ENCODE measurements at regions not wholly inside any gene's neighbourhood (a gene's known extent, or its start where the extent isn't known, plus 50 kb on each side); places are given as distances from the start of the nearest gene placed in this dataset.
"Not testable (repeated sequence)": the region's sequence is repeated elsewhere in the genome, so short reads cannot be mapped to it uniquely, and the experiment has no call there.

DNA sequence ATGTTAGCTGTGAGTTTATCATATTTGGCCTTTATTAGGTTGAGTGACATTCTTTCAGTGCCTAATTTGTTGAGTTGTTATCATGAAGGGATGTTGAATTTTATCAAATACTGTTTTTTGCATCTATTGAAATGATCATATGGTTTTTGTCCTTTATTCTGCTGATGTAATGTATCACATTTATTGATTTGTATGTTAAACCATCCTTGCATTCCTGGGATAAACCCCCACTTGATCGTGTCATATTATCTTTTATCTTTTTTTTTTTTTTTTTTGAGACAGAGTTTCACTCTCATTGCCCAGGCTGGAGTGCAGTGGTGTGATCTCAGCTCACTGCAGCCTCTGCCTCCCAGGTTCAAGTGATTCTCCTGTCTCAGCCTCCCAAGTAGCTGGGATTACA lies 51.9 kb upstream of the MFGE8 start:
- DNase-seq (ENCODE audit: low read depth in 2 of 3, low spot score in 1 of 3) = not testable (repeated sequence)

DNA sequence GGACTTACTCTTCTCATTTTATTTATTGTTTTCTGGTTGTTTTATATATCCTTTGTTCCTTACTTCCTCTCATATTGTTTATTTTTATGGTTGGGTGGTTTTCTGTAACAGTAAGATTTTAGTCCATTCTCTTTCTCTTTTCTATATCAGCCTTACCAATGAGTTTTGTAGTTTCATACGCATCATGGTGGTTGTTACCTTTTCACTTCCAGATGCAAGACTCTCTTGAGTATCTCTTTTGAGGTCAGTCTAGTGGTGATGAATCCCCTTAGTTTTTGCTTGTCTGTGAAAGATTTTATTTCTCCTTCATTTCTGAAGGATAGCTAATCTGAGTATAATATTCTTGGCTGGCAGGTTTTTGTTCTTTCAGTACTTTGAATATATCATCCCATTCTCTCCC lies 57.1 kb upstream of the MFGE8 start:
- no peak for DNase-seq (ENCODE audit: low read depth in 2 of 3, low spot score in 1 of 3)

- no peak for DNase-seq (ENCODE audit: low read depth in 2 of 3, low spot score in 1 of 3)
These were observed 61.2 kb upstream of the MFGE8 start for GRCh38 chr15:88974392-88974791.

DNA sequence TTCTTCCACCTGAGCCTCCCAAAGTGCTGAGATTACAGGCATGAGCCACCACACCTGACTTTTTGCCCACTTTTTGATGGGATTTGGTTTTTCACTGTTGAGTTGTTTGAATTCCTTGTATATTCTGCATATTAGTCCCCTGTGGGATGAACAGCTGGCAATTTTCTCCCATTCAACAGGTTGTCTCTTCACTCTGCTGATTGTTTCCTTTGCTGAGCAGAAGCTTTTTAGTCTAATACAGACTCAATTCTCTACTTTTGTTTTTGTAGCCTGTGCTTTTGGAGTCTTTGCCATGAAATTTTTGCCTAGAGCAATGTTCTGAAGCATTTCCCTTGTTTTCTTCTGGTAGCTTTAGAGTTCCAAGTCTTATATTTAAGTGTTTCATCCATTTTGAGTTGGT lies 62.7 kb upstream of the MFGE8 start:
- no peak for DNase-seq (ENCODE audit: low read depth in 2 of 3, low spot score in 1 of 3)

DNA sequence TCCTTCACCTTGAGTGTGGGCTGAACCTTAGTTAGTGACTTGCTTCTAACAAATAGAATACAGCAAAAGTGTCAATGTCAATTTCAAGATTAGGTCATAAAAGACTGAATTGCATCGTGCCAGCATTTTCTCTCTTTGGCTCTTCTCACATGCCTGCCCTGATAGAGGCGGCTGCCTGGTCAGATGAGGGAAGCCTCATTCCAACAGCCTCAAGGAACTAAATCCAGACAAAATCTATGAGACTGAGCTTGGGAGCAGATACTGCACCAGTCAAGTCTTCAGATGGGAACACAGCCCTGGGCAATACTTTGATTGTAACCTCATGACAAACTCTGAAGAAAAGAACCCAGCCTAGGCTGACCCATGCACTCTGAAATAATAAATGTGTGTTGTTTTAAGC lies 63.5 kb upstream of the MFGE8 start:
- DNase-seq (ENCODE audit: low read depth in 2 of 3, low spot score in 1 of 3) = no peak

- DNase-seq (ENCODE audit: low read depth in 2 of 3, low spot score in 1 of 3) = no peak
These were observed 66.5 kb upstream of the MFGE8 start for GRCh38 chr15:88979674-88980073.

DNA sequence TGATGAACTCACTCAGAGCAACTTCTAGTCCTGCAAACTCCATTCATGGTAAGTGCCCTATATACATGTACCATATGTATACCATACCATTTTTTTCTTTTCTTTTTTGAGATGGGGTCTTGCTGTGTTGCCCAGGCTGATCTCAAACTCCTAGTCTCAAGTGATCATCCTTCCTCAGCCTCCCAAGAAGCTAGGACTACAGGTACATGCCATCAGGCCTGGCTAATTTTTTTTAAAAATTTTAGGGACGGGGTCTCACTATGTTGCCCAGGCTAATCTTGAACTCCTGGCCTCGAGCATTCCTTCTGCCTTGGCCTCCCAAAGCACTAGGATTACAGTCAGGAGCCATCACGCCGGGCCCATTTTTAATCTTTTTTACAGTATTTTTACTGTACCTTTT lies 67.3 kb upstream of the MFGE8 start:
- no peak for DNase-seq (ENCODE audit: low read depth in 2 of 3, low spot score in 1 of 3)

DNA sequence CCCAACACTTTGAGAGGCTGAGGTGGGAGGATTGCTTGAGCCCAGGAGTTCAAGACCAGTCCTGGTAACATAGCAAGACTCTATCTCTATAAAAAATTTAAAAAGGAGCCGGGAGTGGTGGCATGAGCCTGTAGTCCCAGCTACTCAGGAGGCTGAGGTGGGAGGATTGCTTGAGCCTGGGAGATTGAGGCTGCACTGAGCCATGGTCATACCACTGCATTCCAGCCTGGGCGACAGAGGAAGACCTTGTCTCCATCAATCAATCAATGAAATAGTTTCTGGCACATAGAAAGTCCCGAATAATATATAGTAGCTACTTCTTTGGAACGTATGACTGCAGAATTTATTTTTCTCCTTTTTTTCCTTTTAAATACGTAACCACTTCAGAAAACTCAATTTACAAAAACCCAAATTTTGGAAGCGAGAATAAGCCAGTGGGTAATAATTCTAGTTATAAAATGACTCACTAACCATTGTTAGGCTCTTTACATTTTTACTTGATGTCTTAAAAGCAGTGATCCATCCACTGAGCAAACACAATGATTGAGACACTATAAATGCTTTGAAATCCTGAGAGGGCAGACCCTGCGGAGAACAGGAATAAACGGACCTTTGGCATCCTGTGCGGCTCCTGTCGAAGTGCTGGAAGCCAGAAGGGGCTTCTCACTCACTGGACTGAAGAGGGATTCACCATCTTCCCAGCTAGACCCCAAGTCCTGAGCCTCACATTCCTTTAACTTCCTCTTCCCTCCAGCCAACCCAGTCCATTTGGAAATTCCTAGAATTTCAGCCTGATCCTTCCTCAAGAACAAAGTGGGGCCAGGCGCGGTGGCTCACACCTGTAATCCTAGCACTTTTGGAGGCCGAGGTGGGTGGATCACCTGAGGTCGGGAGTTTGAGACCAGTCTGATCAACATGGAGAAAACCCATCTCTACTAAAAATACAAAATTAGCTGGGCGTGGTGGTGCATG lies 68.4 kb upstream of the MFGE8 start:
- no peak for DNase-seq (ENCODE audit: low read depth in 2 of 3, low spot score in 1 of 3)

DNA sequence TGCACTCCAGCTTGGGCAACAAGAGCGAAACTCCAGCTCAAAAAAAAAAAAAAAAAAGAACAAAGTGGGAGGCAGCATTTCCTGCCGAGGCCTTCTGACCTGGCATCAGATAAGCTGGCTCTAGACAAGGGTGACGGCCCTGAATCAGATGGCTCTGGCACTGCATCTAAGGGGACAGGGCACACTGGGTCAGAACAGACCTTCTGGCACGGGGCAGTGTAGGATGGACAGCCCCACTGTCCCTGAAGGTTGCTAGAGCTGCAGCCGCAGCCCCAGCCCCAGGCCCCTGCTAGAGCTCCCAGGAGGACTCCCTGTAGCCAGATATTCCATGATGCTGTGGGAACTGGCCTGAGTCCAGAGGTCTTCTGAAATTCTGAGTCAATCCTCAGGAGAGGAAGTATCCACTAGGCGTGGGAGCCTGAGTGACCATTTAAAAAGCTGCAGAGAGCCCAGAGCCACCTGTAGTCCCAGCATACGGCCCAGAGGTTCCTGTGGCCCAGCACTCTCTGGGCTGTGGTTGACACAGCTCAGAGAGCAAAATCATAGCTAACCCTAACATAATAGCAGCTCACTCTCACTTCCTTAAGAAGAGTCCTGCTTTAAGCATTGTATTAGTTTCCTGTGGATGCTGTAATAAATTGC lies 69.2 kb upstream of the MFGE8 start:
- no peak for DNase-seq (ENCODE audit: low read depth in 2 of 3, low spot score in 1 of 3)

- no peak for DNase-seq (ENCODE audit: low read depth in 2 of 3, low spot score in 1 of 3)
These were observed 69.8 kb upstream of the MFGE8 start for GRCh38 chr15:88982946-88983342.

GRCh38 chr15:88983861-88984429 lies 70.8 kb upstream of the MFGE8 start:
- DNase-seq (ENCODE audit: low read depth in 2 of 3, low spot score in 1 of 3) = no peak

GRCh38 chr15:88985547-88986393 lies 72.6 kb upstream of the MFGE8 start:
- no peak for DNase-seq (ENCODE audit: low read depth in 2 of 3, low spot score in 1 of 3)

GRCh38 chr15:88986949-88987590 lies 73.9 kb upstream of the MFGE8 start:
- no peak for DNase-seq (ENCODE audit: low read depth in 2 of 3, low spot score in 1 of 3)

DNA sequence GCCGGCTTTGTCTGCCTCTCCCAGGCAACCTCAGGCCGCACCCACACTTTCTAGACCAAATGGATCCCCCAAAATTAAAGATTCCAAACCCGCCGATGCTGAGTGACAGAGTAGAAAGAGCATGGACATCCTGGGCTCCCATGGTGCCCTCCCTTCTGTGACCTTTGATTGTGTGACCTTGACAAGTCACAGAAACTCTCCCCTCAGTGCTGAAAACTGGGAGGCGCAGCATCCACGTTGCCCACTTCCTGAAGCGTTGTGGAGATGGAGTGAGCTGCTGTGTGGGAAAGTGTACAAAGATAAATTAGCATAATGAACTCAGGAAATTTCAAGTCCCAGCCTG lies 74.4 kb upstream of the MFGE8 start:
- DNase-seq (ENCODE audit: low read depth in 2 of 3, low spot score in 1 of 3) = no peak

DNA sequence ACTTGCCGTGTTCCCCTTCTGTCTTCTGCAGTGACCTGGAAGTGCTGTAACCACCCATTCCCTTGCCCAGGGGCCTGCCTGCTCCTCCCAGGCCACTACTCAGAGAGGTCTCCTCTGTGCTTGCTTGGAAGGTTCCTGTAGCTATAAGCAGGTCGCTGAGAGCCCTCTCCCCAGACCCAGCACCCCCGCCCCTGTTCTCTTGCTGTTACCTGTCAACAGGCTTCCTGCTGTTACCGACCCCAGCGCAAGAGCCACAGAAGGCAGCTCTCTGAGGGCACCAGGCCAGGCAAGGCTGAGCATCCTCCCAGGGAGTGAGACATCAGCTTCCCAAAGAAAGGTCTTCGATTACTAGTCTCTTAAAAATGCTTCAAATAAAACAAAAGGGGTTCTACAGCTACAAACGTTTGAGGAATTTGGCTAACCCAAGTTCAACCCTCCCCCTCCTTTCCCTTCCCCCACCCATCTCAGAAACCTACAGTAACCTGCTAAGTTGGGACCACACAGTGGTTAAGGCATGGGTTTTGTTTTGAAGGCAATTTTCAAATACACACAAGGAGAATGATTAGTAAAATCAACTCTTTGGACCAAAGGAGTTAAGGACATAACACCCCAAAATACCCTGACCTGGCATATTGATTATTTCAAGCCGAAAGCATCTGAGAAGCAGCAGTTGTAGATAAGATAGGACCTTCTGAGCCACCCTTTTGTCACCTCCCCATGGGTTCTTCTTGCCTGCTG lies 74.9 kb upstream of the MFGE8 start:
- no peak for DNase-seq (ENCODE audit: low read depth in 2 of 3, low spot score in 1 of 3)

DNA sequence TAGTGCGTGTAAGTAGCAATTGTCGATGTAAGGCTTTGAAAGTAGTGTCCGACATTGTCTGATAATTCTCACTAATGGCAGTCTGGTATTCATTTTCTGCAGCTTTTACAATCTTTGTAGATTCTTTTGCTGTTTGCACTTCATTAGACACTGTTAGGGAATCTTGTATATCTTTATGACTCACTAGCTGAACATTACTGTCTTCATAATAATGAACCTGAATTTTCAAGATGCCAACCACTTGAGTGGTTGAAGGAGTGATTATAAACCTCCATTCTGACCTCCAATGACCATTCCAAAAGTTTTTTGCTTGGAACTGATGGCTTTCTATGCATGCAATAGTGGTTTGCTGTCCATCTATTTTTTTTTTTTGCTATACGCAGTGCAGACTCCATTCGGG lies 76.4 kb upstream of the MFGE8 start:
- no peak for DNase-seq (ENCODE audit: low read depth in 2 of 3, low spot score in 1 of 3)

DNA sequence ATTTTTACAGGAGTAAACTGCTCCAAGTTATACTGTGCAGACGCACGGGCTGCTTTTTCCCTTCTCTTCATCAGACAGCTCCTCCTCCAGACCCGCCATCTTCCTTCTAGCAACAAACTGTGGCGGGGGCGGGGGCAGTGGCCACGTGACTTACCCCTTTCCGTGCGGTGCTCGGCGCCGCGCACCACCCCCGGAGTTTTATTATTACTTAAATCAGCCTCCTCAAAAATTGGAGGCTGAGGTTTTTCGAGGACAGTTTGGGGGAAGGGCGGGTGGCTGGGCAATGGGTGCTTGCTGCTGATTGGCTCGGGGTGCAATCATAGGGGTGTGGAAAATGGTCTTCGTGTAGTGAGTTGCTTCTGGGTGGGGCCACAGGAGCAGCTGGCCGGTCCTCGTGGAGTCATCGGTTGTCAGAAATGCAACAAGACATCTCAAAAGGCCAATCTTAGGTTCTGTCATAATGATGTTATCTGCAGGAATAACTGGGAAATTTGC lies 77.1 kb upstream of the MFGE8 start:
- no peak for DNase-seq (ENCODE audit: low read depth in 2 of 3, low spot score in 1 of 3)

DNA sequence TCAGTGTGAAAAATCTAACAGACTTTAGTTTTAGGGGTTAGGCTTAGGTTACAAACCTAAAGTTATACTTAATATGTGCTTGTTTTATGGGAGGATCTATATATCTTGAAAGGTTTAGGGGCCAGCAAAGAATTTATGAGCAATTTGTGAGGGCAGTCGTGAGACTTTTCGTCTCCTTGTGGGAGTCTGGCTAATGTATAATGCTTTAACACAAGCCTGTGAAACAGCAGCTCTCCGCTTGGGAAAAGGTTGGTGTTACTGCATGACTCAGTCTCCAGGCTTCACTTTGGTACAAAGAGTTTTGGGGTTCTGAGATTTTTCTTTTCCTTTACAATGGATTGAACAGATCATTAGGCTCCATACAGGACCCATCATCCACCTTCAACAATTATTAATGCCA lies 79.0 kb upstream of the MFGE8 start:
- DNase-seq (ENCODE audit: low read depth in 2 of 3, low spot score in 1 of 3) = no peak

- DNase-seq (ENCODE audit: low read depth in 2 of 3, low spot score in 1 of 3) = no peak
These were observed 79.8 kb upstream of the MFGE8 start for GRCh38 chr15:88992912-88993376.

DNA sequence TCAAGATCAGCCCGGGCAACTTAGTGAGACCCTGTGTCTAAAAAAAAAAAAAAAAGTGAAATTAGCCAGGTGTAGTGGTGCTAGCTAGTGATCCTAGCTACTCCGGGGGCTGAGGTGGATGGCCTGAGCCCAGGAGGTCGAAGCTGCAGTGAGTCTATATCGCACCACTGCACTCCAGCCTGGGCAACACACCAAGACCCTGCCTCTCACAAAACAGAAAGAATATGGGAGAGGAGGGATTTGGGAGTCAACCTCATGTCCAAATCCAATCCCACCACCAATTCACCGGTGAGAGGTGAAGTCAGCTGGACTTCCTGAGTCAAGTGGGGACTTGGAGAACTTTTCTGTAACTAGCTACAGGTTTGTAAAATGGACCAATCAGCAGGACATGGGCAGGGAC lies 80.5 kb upstream of the MFGE8 start:
- no peak for DNase-seq (ENCODE audit: low read depth in 2 of 3, low spot score in 1 of 3)
